GM12878 (cell line): ENCODE measurements at regions not wholly inside any gene's neighbourhood (a gene's known extent, or its start where the extent isn't known, plus 50 kb on each side); places are given as distances from the start of the nearest gene placed in this dataset.

Experiments
- ATAC-seq: fragments of 200-7000 bp; cut with Tn5 transposase; 3 replicates; pipeline ENCODE4 v1.9.1; 2020; ENCODE audit warnings: mild to moderate bottlenecking, moderate library complexity
- BruUV-seq: library from RNA; stranded (reverse); fragments of 400-500 nt; replicated peaks from 2 replicates; lab custom pipeline; 2021; lab: Mats Ljungman, UMichigan
- CTCF ChIA-PET: fragments of 300-600 bp; sonication (Branson Sonifier 250); formaldehyde crosslinking; extraction: SDS; loops from one replicate; lab custom pipeline; 2021; ENCODE audit warnings: inconsistent platforms; lab: Yijun Ruan, JAX
- POLR2A ChIA-PET: fragments of 350-600 bp; formaldehyde crosslinking; extraction: SDS; loops from one replicate; lab custom pipeline; 2021; ENCODE audit warnings: inconsistent platforms; lab: Charles Lee
- RAD21 ChIA-PET: fragments of 300-600 bp; sonication (Branson Sonifier 250); formaldehyde crosslinking; loops from one replicate; lab custom pipeline; 2023; ENCODE audit warnings: antibody characterized with exemption; ENCODE audit not compliant: unreplicated experiment; lab: Charles Lee
- SMC1A ChIA-PET: fragments of 300-600 bp; sonication (Branson Sonifier 250); formaldehyde crosslinking; loops from one replicate; lab custom pipeline; 2023; ENCODE audit not compliant: unreplicated experiment, uncharacterized antibody; lab: Charles Lee
- DNase-seq: peaks from one replicate; pipeline ENCODE4 v3.0.0-alpha.2; 2011; ENCODE audit warnings: low read depth, low spot score
- FAIRE-seq: peaks from 3 replicates; lab custom pipeline; 2011; peaks lifted over from hg19 to GRCh38; lab: Jason Lieb, UNC
- H2AFZ ChIP-seq: 2 replicates; pipeline ENCODE4 v1.6.0; 2011; ENCODE audit warnings: low read depth, low read length, control low read depth; ENCODE audit not compliant: control insufficient read depth
- H3K27ac ChIP-seq: 2 replicates; pipeline ENCODE4 v1.5.1; 2011; ENCODE audit warnings: control low read depth; ENCODE audit not compliant: control insufficient read depth, insufficient read depth
- H3K27me3 ChIP-seq, 2 experiments: replicated peaks in 1 of 2; 2 replicates each; pipeline versions ENCODE4 v1.6.0 to v1.6.1; 2011; ENCODE audit warnings: low read length in 1 of 2; ENCODE audit not compliant: control insufficient read depth in 2 of 2, insufficient read depth in 2 of 2
- H3K36me3 ChIP-seq, 2 experiments: 2 replicates each; pipeline ENCODE4 v1.5.1; 2011; ENCODE audit warnings: low read length in 1 of 2; ENCODE audit not compliant: control insufficient read depth in 2 of 2, insufficient read depth in 2 of 2
- H3K4me1 ChIP-seq: 2 replicates; pipeline ENCODE4 v1.6.1; 2011; ENCODE audit warnings: mild to moderate bottlenecking, low read length, moderate library complexity, mixed read lengths; ENCODE audit not compliant: control insufficient read depth, insufficient read depth
- H3K4me2 ChIP-seq: 2 replicates; pipeline ENCODE4 v1.6.0; 2011; ENCODE audit warnings: control low read depth; ENCODE audit not compliant: control insufficient read depth, insufficient read depth
- H3K4me3 ChIP-seq: fragments of 200-600 bp; sonication (generic); 2 replicates; pipeline ENCODE4 v1.5.1; 2016
- H3K79me2 ChIP-seq: 2 replicates; pipeline ENCODE4 v1.6.0; 2011; ENCODE audit warnings: low read length; ENCODE audit not compliant: control insufficient read depth, insufficient read depth
- H3K9ac ChIP-seq: 2 replicates; pipeline ENCODE4 v1.8.0; 2011; ENCODE audit warnings: low read length, control low read depth, mixed read lengths; ENCODE audit not compliant: control insufficient read depth, insufficient read depth
- H3K9me3 ChIP-seq: replicated peaks from 3 replicates; pipeline ENCODE4 v1.5.1; 2011; ENCODE audit warnings: mild to moderate bottlenecking, low read length; ENCODE audit not compliant: control insufficient read depth, insufficient read depth
- H4K20me1 ChIP-seq: 2 replicates; pipeline ENCODE4 v1.6.0; 2011; ENCODE audit not compliant: control insufficient read depth, insufficient read depth
- BACH1 ChIP-seq: fragments of 450-650 bp; IDR thresholded peaks from 2 replicates; pipeline ENCODE4 v1.6.1; 2017; ENCODE audit warnings: mild to moderate bottlenecking, borderline replicate concordance
- BCL3 ChIP-seq: IDR thresholded peaks from 2 replicates; pipeline ENCODE4 v1.6.1; 2011; ENCODE audit warnings: borderline replicate concordance, low read depth, mild to moderate bottlenecking, moderate library complexity, low read length; ENCODE audit not compliant: insufficient read depth, poor library complexity, severe bottlenecking
- E4F1 ChIP-seq: fragments of 450-650 bp; IDR thresholded peaks from 2 replicates; pipeline ENCODE4 v1.6.1; 2018; ENCODE audit warnings: borderline replicate concordance, mild to moderate bottlenecking; ENCODE audit not compliant: partially characterized antibody
- EGR1 ChIP-seq, 2 experiments: IDR thresholded peaks; 1 replicate in 1 of 2; 2 replicates in 1 of 2; pipeline ENCODE4 v1.6.1; 2011 to 2012; ENCODE audit warnings: low read depth in 2 of 2, low read length in 2 of 2, borderline replicate concordance in 1 of 2, mild to moderate bottlenecking in 1 of 2, moderate library complexity in 1 of 2
- FOS ChIP-seq: IDR thresholded peaks from 3 replicates; pipeline ENCODE4 v1.6.1; 2011; ENCODE audit warnings: borderline replicate concordance; ENCODE audit not compliant: insufficient read length; ENCODE audit errors: extremely low read depth
- HCFC1 ChIP-seq: fragments of 150-350 bp; IDR thresholded peaks from 2 replicates; pipeline ENCODE4 v1.6.1; 2014; ENCODE audit warnings: low read length
- HDGF ChIP-seq: fragments of 450-650 bp; IDR thresholded peaks from 2 replicates; pipeline ENCODE4 v1.6.1; 2016; ENCODE audit warnings: antibody characterized with exemption
- IKZF1 ChIP-seq: fragments of 450-650 bp; conservative IDR thresholded peaks from 2 replicates; pipeline ENCODE4 v1.6.1; 2017; ENCODE audit warnings: antibody characterized with exemption, mild to moderate bottlenecking
- IKZF2 ChIP-seq, 2 experiments: fragments of 450-650 bp; IDR thresholded peaks; 2 replicates each; pipeline ENCODE4 v1.6.1; 2017; ENCODE audit warnings: mild to moderate bottlenecking in 2 of 2, moderate library complexity in 2 of 2
- IRF4 ChIP-seq: IDR thresholded peaks from 2 replicates; pipeline ENCODE4 v1.6.1; 2011; ENCODE audit warnings: low read depth, low read length
- MYB ChIP-seq: fragments of 150-350 bp; IDR thresholded peaks from 2 replicates; pipeline ENCODE4 v1.6.1; 2014; ENCODE audit warnings: mild to moderate bottlenecking, low read depth, low read length, borderline replicate concordance
- PML ChIP-seq: IDR thresholded peaks from 2 replicates; pipeline ENCODE4 v1.6.1; 2012; ENCODE audit warnings: low read length, inconsistent platforms
- POLR2AphosphoS2 ChIP-seq: IDR thresholded peaks from 2 replicates; pipeline ENCODE4 v1.6.1; 2011; ENCODE audit warnings: low read depth, mild to moderate bottlenecking, low read length, improper control_type of control experiment, moderate library complexity
- SIN3A ChIP-seq: IDR thresholded peaks from 2 replicates; pipeline ENCODE4 v1.6.1; 2012; ENCODE audit warnings: low read depth, low read length, improper control_type of control experiment
- SUPT20H ChIP-seq: IDR thresholded peaks from 2 replicates; pipeline ENCODE4 v1.6.1; 2011; ENCODE audit warnings: low read depth, mild to moderate bottlenecking, low read length, moderate library complexity, borderline replicate concordance; ENCODE audit not compliant: control insufficient read depth
- SUZ12 ChIP-seq: fragments of 200-600 bp; sonication (generic); IDR thresholded peaks from one replicate; pipeline ENCODE4 v1.6.1; 2018; ENCODE audit warnings: antibody characterized with exemption, mild to moderate bottlenecking; ENCODE audit not compliant: unreplicated experiment
- ZSCAN29 ChIP-seq: fragments of 450-650 bp; IDR thresholded peaks from 2 replicates; pipeline ENCODE4 v1.6.1; 2017; ENCODE audit warnings: mild to moderate bottlenecking, moderate library complexity
- WGBS: methylation state at CpG from one replicate; pipeline ENCODE4 v1.1.6; 2016; ENCODE audit warnings: low lambda C conversion rate; ENCODE audit not compliant: insufficient replicate concordance, insufficient coverage; ENCODE audit errors: missing lambda C conversion rate; 5-methylcytosine and 5-hydroxymethylcytosine counted together
- in situ Hi-C: fragments of 300-500 bp; cut with MboI; formaldehyde crosslinking; loops from 9 replicates; pipeline ENCODE4 v1.14.3; 2018; ENCODE audit warnings: mixed read lengths
- intact Hi-C: fragments of 100-400 bp; cut with micrococcal nuclease; formaldehyde crosslinking; loops from one replicate; pipeline ENCODE4 v1.14.2; 2022; ENCODE audit not compliant: unreplicated experiment
- TF ChIP-seq, protein P1 (sequence below): IDR thresholded peaks from 2 replicates; pipeline ENCODE4 v1.6.1; 2012; ENCODE audit warnings: low read depth, low read length, improper control_type of control experiment

DNA sequence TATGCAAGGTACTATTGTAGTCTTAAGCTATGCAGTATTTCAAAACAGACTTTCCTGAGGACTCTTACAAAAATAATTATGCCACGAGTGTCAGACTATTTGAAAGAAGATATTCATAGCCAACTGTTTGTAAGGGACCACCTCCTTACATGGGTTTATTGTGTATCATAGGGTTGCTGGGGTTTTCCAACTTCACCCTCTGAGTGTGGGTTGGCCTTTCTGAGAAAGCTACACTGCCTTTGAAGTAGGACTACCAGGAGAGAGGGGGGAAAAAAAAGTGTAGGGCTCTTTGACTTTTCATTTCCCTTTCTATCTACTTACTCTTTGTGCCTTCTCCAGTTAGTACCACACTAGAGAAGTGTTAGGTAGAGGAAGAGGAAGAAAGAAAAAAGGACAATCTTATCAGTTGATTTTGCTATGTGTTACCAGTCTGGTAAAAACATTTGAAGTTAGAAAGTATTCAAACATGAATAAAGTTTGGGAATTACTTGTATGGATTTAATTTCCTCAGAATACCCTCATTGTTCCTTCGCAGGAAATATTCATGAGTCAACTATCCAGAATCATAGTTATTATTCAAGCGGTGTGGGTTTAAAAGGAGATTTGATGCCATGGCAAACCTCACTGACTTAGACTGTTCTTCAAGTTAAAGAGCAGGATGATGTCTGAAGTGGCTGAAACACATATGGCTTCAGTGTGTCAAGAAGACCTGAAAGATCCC is 329.3 kb upstream of the THBS1 start (continued):
- TF ChIP-seq E4F1 = no peak
- TF ChIP-seq HCFC1 = no peak
- TF ChIP-seq IKZF2 (IDR thresholded peaks at IDR 0.05) = peak in 1 of 2 experiments; percentile 20; a peak in 1 of 4 replicates
- TF ChIP-seq, all 136 proteins: peak for 3

DNA sequence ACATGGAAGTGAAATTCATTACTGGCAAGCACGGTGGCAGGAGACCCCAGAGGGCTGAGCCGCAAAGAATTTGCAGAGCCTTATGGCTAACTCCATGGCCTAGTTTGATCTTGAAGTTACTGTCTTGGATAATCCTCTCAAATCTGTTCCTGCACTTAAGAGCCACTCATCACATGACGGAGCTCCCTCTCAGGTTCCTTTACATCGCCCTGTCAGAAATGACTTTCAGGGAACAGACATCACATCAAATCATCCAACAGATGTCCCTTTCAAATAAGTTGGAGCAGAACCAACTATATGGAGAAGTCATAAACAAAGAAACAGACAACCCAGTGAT is 328.8 kb upstream of the THBS1 start:
- intact Hi-C loops = no loop called here
- FAIRE-seq (no peak), ATAC-seq (no peak), DNase-seq (no peak)
- ChIA-PET SMC1A (no interaction called here), RAD21 (no interaction called here), CTCF (no interaction called here), POLR2A (no interaction called here)
- no peak overlapping the region for H3K27ac ChIP-seq
- no peaks in the 10 kb centered on the region for H3K36me3 ChIP-seq
- no peak overlapping the region for H2AFZ ChIP-seq
- no peaks in the 10 kb centered on the region for H3K27me3 ChIP-seq
- H3K9ac ChIP-seq = no peak overlapping the region
- no TSS peak for BruUV-seq
- in situ Hi-C loops = no loop called here
- H3K4me3 ChIP-seq = no peak overlapping the region
- WGBS = 44% methylated on average over 4 of the region's 4 CpGs
- H3K9me3 ChIP-seq = no peaks in the 10 kb centered on the region
- H4K20me1 ChIP-seq = no peaks in the 10 kb centered on the region
- H3K4me1 ChIP-seq = no peaks in the 10 kb centered on the region
- H3K79me2 ChIP-seq = no peaks in the 10 kb centered on the region
- no peak overlapping the region for H3K4me2 ChIP-seq
- no peak for TF ChIP-seq MYB
- no peak for TF ChIP-seq SUPT20H
- TF ChIP-seq EGR1 (IDR thresholded peaks at IDR 0.05; ENCODE audit: borderline replicate concordance in 1 of 2, low read depth in 2 of 2, low read length in 2 of 2) = no peak
- TF ChIP-seq IRF4 = no peak
- TF ChIP-seq SUZ12 = no peak
- TF ChIP-seq POLR2AphosphoS2 = no peak
- no peak for TF ChIP-seq FOS
- TF ChIP-seq IKZF1 = no peak
- TF ChIP-seq, protein P1, sequence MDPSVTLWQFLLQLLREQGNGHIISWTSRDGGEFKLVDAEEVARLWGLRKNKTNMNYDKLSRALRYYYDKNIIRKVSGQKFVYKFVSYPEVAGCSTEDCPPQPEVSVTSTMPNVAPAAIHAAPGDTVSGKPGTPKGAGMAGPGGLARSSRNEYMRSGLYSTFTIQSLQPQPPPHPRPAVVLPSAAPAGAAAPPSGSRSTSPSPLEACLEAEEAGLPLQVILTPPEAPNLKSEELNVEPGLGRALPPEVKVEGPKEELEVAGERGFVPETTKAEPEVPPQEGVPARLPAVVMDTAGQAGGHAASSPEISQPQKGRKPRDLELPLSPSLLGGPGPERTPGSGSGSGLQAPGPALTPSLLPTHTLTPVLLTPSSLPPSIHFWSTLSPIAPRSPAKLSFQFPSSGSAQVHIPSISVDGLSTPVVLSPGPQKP = no peak
- no peak for TF ChIP-seq PML
- no peak for TF ChIP-seq BACH1
- no peak for TF ChIP-seq BCL3
- no peak for TF ChIP-seq HDGF
- TF ChIP-seq ZSCAN29 = no peak
- no peak for TF ChIP-seq SIN3A
